Motor neuron (in vitro differentiated cells): ENCODE measurements at regions not wholly inside any gene's neighbourhood (a gene's known extent, or its start where the extent isn't known, plus 50 kb on each side); places are given as distances from the start of the nearest gene placed in this dataset.

Experiments
- ATAC-seq, 8 experiments: fragments of 200-7000 bp; cut with Tn5 transposase; replicated peaks in 6 of 8; 2 replicates each; pipeline ENCODE4 v1.8.0; 2021; ENCODE audit warnings: mild to moderate bottlenecking in 8 of 8, moderate library complexity in 8 of 8
- H3K27ac ChIP-seq, 2 donors: fragments of 250-450 bp; sonication (Bioruptor Pico); 2 replicates each; pipeline ENCODE4 v1.9.0; 2021; ENCODE audit warnings: antibody characterized with exemption in 2 of 2, mild to moderate bottlenecking in 2 of 2, moderate library complexity in 1 of 2
- H3K4me1 ChIP-seq, 2 donors: fragments of 250-450 bp; sonication (Bioruptor Pico); replicated peaks in 1 of 2; 2 replicates each; pipeline ENCODE4 v1.6.1; 2021; ENCODE audit warnings: antibody characterized with exemption in 2 of 2, mild to moderate bottlenecking in 2 of 2, moderate library complexity in 1 of 2
- H3K4me3 ChIP-seq, 5 donors: fragments of 250-450 bp; sonication (Bioruptor Pico); 2 replicates each; pipeline ENCODE4 v1.9.0; 2021; ENCODE audit warnings: antibody characterized with exemption in 5 of 5, mild to moderate bottlenecking in 5 of 5, moderate library complexity in 4 of 5
- WGBS, 10 experiments: fragments of 450-650 bp; shearing (Covaris generic); methylation state at CpG; one replicate each; pipeline ENCODE4 v1.0.0; 2022; 5-methylcytosine and 5-hydroxymethylcytosine counted together
- in situ Hi-C, 9 experiments: fragments of 400-800 bp; cut with MboI; loops; one replicate each; pipeline ENCODE4 v1.15.0; 2021; ENCODE audit warnings: low sequenced_read_pairs in 9 of 9, low pct_unique_long_range_greater_than_20kb in 2 of 9; ENCODE audit not compliant: unreplicated experiment in 9 of 9

DNA sequence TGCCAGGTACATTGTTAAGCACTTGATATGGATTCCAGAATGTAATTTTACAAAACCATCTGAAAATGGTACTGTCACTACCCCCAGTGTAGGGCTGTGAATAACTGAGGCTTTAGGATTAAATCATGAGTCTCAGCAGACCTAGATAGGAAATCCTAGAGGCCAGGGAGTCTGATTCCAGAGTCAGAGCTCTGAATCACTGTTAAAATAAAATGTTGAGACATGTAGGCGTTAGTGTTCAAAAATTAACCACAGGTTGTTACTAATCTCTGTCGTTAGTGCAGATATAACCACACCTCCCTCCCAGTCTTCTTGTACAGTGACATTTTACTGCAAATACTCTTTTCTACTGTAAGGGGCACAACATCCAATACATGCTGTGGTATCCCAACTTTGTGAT, 1828.8 kb downstream of the MAT2B start:
- 0 to 100% (median 90%) methylated on average over 1 to 2 of the region's 2 CpGs; no CpG with 5 or more reads in 3 of the 10 experiments for WGBS, 10 experiments
- Histone ChIP-seq H3K4me3 (no peak overlapping the region), H3K4me1 (no peaks in the 10 kb centered on the region), H3K27ac (no peak overlapping the region)
- ATAC-seq = no peak
- in situ Hi-C loops = no loop called here

DNA sequence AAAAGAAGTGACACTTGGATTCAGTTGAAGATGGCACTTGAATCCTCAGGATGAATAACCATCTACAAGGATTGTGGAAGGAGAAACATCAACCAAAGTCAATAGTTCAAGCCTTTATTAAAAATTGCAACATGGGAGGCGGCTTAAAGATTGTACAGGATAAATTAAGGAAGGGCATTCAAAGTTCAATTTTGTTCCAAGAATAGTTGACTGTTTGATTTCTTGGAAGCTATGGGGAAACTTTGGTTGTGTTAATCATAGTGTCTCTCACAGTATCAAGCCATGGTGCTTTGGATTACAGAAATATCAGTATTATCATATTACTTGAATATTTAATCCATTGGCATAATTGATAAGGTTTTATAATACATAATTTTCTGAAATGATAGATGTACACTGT, 1844.3 kb downstream of the MAT2B start:
- in situ Hi-C loops = no loop called here
- 0 to 100% (median 85%) methylated on average over 1 of the region's 1 CpG; no CpG with 5 or more reads in 2 of the 10 experiments for WGBS, 10 experiments
- ATAC-seq = peak in 1 of 8 experiments; percentile 67
- H3K27ac ChIP-seq = no peak overlapping the region
- H3K4me3 ChIP-seq = no peak overlapping the region
- H3K4me1 ChIP-seq = no peaks in the 10 kb centered on the region

DNA sequence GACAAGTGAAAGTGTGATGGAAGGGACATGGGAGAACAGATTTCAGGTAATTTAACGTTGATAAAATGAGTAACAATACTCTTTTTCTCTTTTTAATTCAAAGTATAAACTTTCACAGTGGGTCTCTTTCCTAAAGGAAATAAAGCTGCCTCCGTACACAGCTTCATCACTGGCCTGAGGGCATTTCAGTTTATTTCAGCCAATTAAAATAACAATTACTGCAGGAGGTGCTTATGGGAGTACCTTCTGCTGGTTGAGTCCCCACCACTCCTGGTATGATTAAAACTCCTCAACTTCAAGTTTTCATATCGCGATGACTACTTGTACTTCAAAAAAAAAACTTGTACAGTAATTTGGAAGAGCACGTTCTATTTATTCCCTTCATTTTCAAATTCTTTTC, 1845.9 kb downstream of the MAT2B start:
- in situ Hi-C loops = no loop called here
- H3K27ac ChIP-seq = no peak overlapping the region
- 3 to 100% (median 77%) methylated on average over 1 to 5 of the region's 5 CpGs for WGBS, 10 experiments
- no peaks in the 10 kb centered on the region for H3K4me1 ChIP-seq
- ATAC-seq = no peak
- H3K4me3 ChIP-seq = no peak overlapping the region

DNA sequence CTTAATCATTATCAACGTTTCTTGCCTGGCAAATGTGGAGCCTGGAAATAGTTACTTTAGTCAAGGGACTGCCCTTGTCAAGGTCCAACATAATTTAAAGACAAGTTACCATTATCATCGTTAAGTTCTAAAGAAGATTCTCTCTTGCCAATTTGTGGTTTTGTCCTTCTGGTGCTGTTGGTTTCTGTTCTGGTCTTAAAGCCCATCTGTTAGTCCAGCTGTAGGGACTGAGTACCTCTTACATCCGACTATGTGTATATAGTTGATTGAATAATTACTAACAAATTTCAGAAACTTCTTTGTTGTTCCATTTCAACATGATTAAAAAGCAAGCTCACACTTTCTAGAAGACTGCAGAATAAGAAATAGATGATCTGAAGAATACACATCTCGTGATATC, 1854.9 kb downstream of the MAT2B start:
- in situ Hi-C loops = no loop called here
- Histone ChIP-seq H3K4me3 (no peak overlapping the region), H3K4me1 (peaks cover 0 to 15% of the 10 kb centered on the region in 2 donors), H3K27ac (no peak overlapping the region)
- no peak for ATAC-seq
- 14 to 92% (median 48%) methylated on average over 1 to 4 of the region's 4 CpGs; no CpG with 5 or more reads in 1 of the 10 experiments for WGBS, 10 experiments

GRCh38 chr5:165360784-165361542, 1855.5 kb downstream of the MAT2B start:
- Histone ChIP-seq H3K4me3 (no peak overlapping the region), H3K4me1 (peaks cover 0 to 15% of the 10 kb centered on the region in 2 donors), H3K27ac (no peak overlapping the region)
- peak in 5 of 8 experiments; percentile 76 to 96 (median 95) for ATAC-seq
- in situ Hi-C loops = no loop called here
- whole genome bisulfite sequencing, 10 experiments = 30 to 74% (median 58%) methylated on average over 2 to 9 of the region's 9 CpGs

GRCh38 chr5:165370233-165370632, 1864.8 kb downstream of the MAT2B start:
- in situ Hi-C loops = no loop called here
- Histone ChIP-seq H3K27ac (no peak overlapping the region), H3K4me1 (no peaks in the 10 kb centered on the region), H3K4me3 (no peak overlapping the region)
- no peak for ATAC-seq
- WGBS, 10 experiments = 31 to 100% (median 86%) methylated on average over 1 to 4 of the region's 4 CpGs

DNA sequence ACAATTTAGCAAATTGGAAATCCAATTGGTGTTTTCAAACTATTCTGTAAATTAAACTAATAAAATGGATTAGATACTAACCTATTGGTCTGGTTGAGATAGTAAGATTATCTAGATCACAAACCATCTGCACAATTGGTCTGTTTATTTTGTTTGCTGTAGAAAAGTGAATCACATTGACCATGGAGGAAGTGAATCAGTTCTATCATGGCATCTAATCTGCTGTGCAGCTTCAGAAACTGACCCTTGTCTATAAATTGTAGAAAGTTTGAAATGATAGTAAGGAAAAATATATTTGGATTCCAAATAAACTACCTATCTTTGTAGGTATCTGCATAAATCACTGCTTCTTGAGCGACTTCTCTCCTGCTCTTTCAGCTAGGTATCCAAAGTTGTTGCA, 1865.4 kb downstream of the MAT2B start:
- no peaks in the 10 kb centered on the region for H3K4me1 ChIP-seq
- no peak overlapping the region for H3K4me3 ChIP-seq
- no peak for ATAC-seq
- in situ Hi-C loops = no loop called here
- 17 to 100% (median 86%) methylated on average over 1 of the region's 1 CpG; no CpG with 5 or more reads in 3 of the 10 experiments for WGBS, 10 experiments
- H3K27ac ChIP-seq = no peak overlapping the region

GRCh38 chr5:165375201-165375600, 1869.8 kb downstream of the MAT2B start:
- no peak for ATAC-seq
- in situ Hi-C loops = no loop called here

DNA sequence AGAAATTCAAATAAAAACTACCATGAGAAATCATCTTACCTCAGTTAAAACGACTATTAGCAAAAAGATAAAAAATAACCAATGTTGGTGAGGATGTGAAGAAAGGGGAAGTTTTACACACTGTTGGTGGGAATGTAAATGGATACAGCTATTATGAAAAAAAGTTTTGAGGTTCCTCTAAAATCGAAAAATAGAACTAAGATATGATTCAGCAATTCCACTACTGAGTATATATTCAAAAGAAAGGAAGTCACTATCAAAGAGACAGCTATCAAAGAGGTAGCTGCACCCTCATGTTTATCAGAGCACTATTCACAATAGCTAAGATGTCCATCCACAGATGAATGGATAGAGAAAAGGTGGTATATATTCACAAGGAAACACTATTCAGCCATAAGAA, 1888.4 kb downstream of the MAT2B start:
- 6 to 83% (median 41%) methylated on average over 1 to 2 of the region's 2 CpGs for WGBS, 10 experiments
- H3K4me3 ChIP-seq = no peak overlapping the region
- H3K27ac ChIP-seq = no peak overlapping the region
- in situ Hi-C loops = no loop called here
- H3K4me1 ChIP-seq = no peaks in the 10 kb centered on the region
- no peak for ATAC-seq

More at GRCh38 chr5:165375201-165375600, 1869.8 kb downstream of the MAT2B start:
- H3K4me1 ChIP-seq = no peaks in the 10 kb centered on the region
- 14 to 100% (median 80%) methylated on average over 1 to 2 of the region's 2 CpGs; no CpG with 5 or more reads in 3 of the 10 experiments for WGBS, 10 experiments
- no peak overlapping the region for H3K27ac ChIP-seq
- H3K4me3 ChIP-seq = no peak overlapping the region

DNA sequence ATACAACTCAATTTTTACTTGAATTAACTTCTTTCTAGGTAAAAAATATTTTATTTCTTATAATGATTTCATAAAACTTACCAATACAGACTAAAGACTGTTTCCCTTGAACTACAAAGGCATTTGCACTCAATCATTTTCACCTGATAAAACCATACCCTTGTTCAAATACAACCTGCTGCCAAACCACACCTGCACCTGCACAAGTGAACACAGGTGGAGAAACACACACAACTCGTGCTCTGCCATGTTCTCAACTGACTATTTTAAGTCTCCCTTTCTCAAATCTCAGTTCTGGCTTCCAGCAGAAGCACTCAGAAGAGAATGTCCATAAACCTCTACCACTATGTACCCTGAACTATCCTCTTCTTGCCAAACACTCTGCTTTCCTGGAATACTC, 1892.1 kb downstream of the MAT2B start:
- no peak for ATAC-seq
- no peaks in the 10 kb centered on the region for H3K4me1 ChIP-seq
- in situ Hi-C loops = no loop called here
- no peak overlapping the region for H3K27ac ChIP-seq
- H3K4me3 ChIP-seq = no peak overlapping the region
- 0 to 83% (median 7%) methylated on average over 1 of the region's 1 CpG; no CpG with 5 or more reads in 4 of the 10 experiments for WGBS, 10 experiments

GRCh38 chr5:165400086-165400485, 1894.7 kb downstream of the MAT2B start:
- in situ Hi-C loops = no loop called here

DNA sequence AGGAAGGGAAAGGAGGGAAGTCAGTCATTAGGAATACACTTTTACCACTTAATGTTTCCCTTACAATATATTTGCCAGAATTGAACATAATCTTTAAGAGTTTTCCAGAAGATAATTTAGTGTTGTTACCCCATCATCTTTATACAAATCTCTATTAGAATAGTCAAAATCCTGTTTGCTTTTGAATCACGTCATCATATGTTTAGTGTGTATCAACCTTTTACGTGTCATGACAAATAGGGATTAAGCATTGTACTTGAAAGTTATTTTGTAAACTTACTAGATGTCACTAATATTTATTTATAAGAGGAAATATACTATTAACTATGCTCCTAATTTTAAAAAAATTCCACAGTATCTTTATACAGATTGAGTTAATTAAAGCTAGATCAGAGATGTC, 1899.5 kb downstream of the MAT2B start:
- no peak for ATAC-seq
- Histone ChIP-seq H3K4me1 (no peaks in the 10 kb centered on the region), H3K27ac (no peak overlapping the region), H3K4me3 (no peak overlapping the region)
- 12 to 100% (median 80%) methylated on average over 1 to 2 of the region's 2 CpGs; no CpG with 5 or more reads in 1 of the 10 experiments for WGBS, 10 experiments
- in situ Hi-C loops = no loop called here

More at GRCh38 chr5:165400086-165400485, 1894.7 kb downstream of the MAT2B start:
- H3K4me3 ChIP-seq = no peak overlapping the region
- ATAC-seq = no peak
- no peak overlapping the region for H3K27ac ChIP-seq
- H3K4me1 ChIP-seq = no peaks in the 10 kb centered on the region

DNA sequence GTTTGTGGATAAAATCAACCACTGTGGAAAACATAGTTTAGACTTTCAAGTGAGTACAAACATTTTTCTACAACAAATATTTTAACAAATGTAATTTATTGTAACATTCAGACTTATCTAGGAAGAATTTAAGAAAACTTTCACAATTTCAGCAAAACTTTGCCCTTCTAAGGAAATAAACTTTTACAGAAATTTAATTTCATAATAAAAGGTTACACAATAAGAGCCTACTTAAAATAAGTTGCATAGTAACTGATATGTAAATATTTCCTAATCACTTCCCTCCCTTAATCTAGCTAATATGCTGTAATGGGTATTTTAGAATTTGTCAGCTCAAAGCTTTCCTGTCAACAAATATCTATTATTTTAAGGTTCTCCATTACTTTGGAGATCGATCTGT, 1899.9 kb downstream of the MAT2B start:
- H3K4me3 ChIP-seq = no peak overlapping the region
- 0 to 100% (median 79%) methylated on average over 1 of the region's 1 CpG for WGBS, 10 experiments
- in situ Hi-C loops = no loop called here
- no peak for ATAC-seq
- no peaks in the 10 kb centered on the region for H3K4me1 ChIP-seq
- no peak overlapping the region for H3K27ac ChIP-seq

DNA sequence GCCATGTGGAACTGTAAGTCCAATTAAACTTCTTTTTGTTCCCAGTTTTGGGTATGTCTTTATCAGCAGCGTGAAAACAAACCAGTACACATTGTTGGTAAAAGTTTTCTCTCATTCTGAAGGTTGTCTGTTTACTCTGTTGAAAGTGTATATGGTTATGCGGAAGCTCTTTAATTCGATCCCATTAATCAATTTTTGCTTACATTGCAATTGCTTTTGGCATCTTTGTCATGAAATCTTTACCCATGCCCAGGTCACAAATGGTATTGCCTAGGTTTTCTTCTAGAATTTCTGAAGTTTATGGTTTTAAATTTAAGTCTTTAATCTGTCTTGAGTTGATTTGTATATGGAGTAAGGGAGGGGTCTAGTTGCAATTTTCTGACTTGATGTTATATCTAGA, 1901.9 kb downstream of the MAT2B start:
- in situ Hi-C loops = no loop called here
- Histone ChIP-seq H3K27ac (no peak overlapping the region), H3K4me1 (no peaks in the 10 kb centered on the region), H3K4me3 (no peak overlapping the region)
- ATAC-seq = no peak
- WGBS, 10 experiments = 0 to 93% (median 78%) methylated on average over 1 to 3 of the region's 3 CpGs; no CpG with 5 or more reads in 1 of the 10 experiments
